Anterior cingulate cortex (tissue), 58 donors: ENCODE measurements at regions not wholly inside any gene's neighbourhood (a gene's known extent, or its start where the extent isn't known, plus 50 kb on each side); places are given as distances from the start of the nearest gene placed in this dataset.

Experiments
- DNase-seq, 58 donors: peaks; one replicate each; lab custom pipeline; 2025; lab: John Stamatoyannopoulos, UW

GRCh38 chr4:74671080-74671698, 123.1 kb downstream of the BTC start:
- peak in 2 of 58 donors; percentile 0 to 1 for DNase-seq

GRCh38 chr4:74674750-74675149, 119.6 kb downstream of the BTC start:
- no peak for DNase-seq

GRCh38 chr4:74675673-74676279, 118.5 kb downstream of the BTC start:
- no peak for DNase-seq

- no peak for DNase-seq
These were observed 111.6 kb downstream of the BTC start for GRCh38 chr4:74682567-74683359.

- peak in 7 of 58 donors; percentile 3 to 47 (median 6) for DNase-seq
These were observed 101.4 kb downstream of the BTC start for GRCh38 chr4:74692972-74693371.
